ENCODE measurements at regions not wholly inside any gene's neighbourhood (a gene's known extent, or its start where the extent isn't known, plus 50 kb on each side); places are given as distances from the start of the nearest gene placed in this dataset.

DNA sequence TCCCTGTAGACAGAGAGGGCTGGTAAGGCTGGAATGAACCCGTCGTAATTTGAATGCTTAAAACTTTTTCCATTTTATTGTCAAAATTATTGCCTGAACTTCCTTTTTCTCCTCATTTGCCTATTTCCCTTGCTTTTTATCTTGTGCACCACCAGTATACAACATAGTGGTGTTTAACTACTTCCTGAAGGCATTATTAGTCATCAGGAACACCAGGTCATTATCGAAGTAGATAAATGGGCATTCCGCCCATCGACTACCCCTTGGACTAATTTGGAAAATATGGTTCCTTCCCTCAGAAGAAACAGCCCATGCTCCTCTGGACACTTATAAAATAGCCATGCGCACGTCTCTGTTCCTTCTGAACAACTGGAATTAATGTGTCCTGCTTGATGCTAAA is 232.1 kb downstream of the TM9SF2 start:
- TF ChIP-seq SP1 (IDR thresholded peaks at IDR 0.05), result no peak
- TF ChIP-seq HDGF (IDR thresholded peaks at IDR 0.05; ENCODE audit: borderline replicate concordance), result no peak

All from HEK293T (cell line).